WTC11 (cell line): ENCODE measurements at regions not wholly inside any gene's neighbourhood (a gene's known extent, or its start where the extent isn't known, plus 50 kb on each side); places are given as distances from the start of the nearest gene placed in this dataset.

ENCODE experiments used
- ATAC-seq: fragments of 200-7000 bp; cut with Tn5 transposase; 2 replicates; pipeline ENCODE4 v1.10.0; 2021; ENCODE audit warnings: mild to moderate bottlenecking, moderate library complexity
- CTCF ChIA-PET: fragments of 300-600 bp; sonication (Branson Sonifier 250); formaldehyde crosslinking; loops from one replicate; lab custom pipeline; 2021; ENCODE audit warnings: antibody characterized with exemption; lab: Charles Lee
- POLR2A ChIA-PET: fragments of 350-600 bp; sonication (Branson Sonifier 250); formaldehyde crosslinking; loops from one replicate; lab custom pipeline; 2021; ENCODE audit warnings: antibody characterized with exemption; lab: Charles Lee
- DNase-seq: peaks from one replicate; pipeline ENCODE4 v3.0.0; 2021; ENCODE audit warnings: low spot score
- H3K27ac Mint-ChIP-seq: 2 replicates; pipeline ENCODE4 v1.8.0; 2021; ENCODE audit warnings: mixed read lengths
- H3K27me3 Mint-ChIP-seq: 2 replicates; pipeline ENCODE4 v1.8.0; 2021; ENCODE audit warnings: low read depth, mild to moderate bottlenecking, moderate library complexity, mixed read lengths
- H3K36me3 Mint-ChIP-seq: 2 replicates; pipeline ENCODE4 v1.8.0; 2021; ENCODE audit warnings: mixed read lengths
- H3K4me1 Mint-ChIP-seq: 2 replicates; pipeline ENCODE4 v1.8.0; 2022; ENCODE audit warnings: mixed read lengths
- H3K4me3 Mint-ChIP-seq: 2 replicates; pipeline ENCODE4 v1.8.0; 2021; ENCODE audit warnings: mild to moderate bottlenecking, moderate library complexity, mixed read lengths
- H3K9me3 Mint-ChIP-seq: 2 replicates; pipeline ENCODE4 v1.8.0; 2021; ENCODE audit warnings: mixed read lengths
- ATF1 ChIP-seq: sonication (generic); formaldehyde crosslinking; IDR thresholded peaks from 2 replicates; pipeline ENCODE4 v1.8.1; 2023; ENCODE audit warnings: mild to moderate bottlenecking, moderate library complexity, missing genetic modification reagents
- CBFB ChIP-seq: sonication (generic); formaldehyde crosslinking; IDR thresholded peaks from 2 replicates; pipeline ENCODE4 v1.8.1; 2022; ENCODE audit warnings: mild to moderate bottlenecking, low read depth, missing genetic modification reagents
- ESRRA ChIP-seq: sonication (generic); formaldehyde crosslinking; IDR thresholded peaks from 2 replicates; pipeline ENCODE4 v1.8.1; 2022; ENCODE audit warnings: mild to moderate bottlenecking, missing genetic modification reagents, borderline replicate concordance
- JUN ChIP-seq: sonication (generic); formaldehyde crosslinking; IDR thresholded peaks from 2 replicates; pipeline ENCODE4 v1.8.0; 2023; ENCODE audit warnings: mild to moderate bottlenecking, missing genetic modification reagents
- MLX ChIP-seq: sonication (generic); formaldehyde crosslinking; IDR thresholded peaks from 2 replicates; pipeline ENCODE4 v1.8.1; 2023; ENCODE audit warnings: mild to moderate bottlenecking, missing genetic modification reagents, moderate library complexity
- MXD4 ChIP-seq: fragments of 250-450 bp; sonication (Bioruptor Pico); IDR thresholded peaks from 2 replicates; pipeline ENCODE4 v1.8.0; 2021; ENCODE audit warnings: mild to moderate bottlenecking, moderate library complexity, borderline replicate concordance
- MYBL2 ChIP-seq: sonication (generic); formaldehyde crosslinking; IDR thresholded peaks from 2 replicates; pipeline ENCODE4 v1.8.1; 2023; ENCODE audit warnings: mild to moderate bottlenecking, moderate library complexity, missing genetic modification reagents
- NFATC4 ChIP-seq: fragments of 250-450 bp; sonication (Bioruptor Pico); IDR thresholded peaks from 2 replicates; pipeline ENCODE4 v1.9.0; 2021; ENCODE audit warnings: mild to moderate bottlenecking
- NR2C2 ChIP-seq: sonication (generic); formaldehyde crosslinking; IDR thresholded peaks from 2 replicates; pipeline ENCODE4 v1.8.0; 2022; ENCODE audit warnings: mild to moderate bottlenecking, missing genetic modification reagents
- TCF7 ChIP-seq: sonication (generic); formaldehyde crosslinking; IDR thresholded peaks from 2 replicates; pipeline ENCODE4 v1.8.0; 2022; ENCODE audit warnings: mild to moderate bottlenecking, low read depth, missing genetic modification reagents, moderate library complexity
- TEAD1 ChIP-seq: sonication (generic); formaldehyde crosslinking; IDR thresholded peaks from 2 replicates; pipeline ENCODE4 v1.8.0; 2022; ENCODE audit warnings: mild to moderate bottlenecking, missing genetic modification reagents
- TEAD4 ChIP-seq: sonication (generic); formaldehyde crosslinking; IDR thresholded peaks from 2 replicates; pipeline ENCODE4 v1.8.0; 2022; ENCODE audit warnings: mild to moderate bottlenecking, missing genetic modification reagents
- ZBTB21 ChIP-seq: sonication (generic); formaldehyde crosslinking; IDR thresholded peaks from 2 replicates; pipeline ENCODE4 v1.8.1; 2023; ENCODE audit warnings: mild to moderate bottlenecking, missing genetic modification reagents, borderline replicate concordance
- ZNF121 ChIP-seq: sonication (generic); formaldehyde crosslinking; IDR thresholded peaks from 2 replicates; pipeline ENCODE4 v1.8.0; 2023; ENCODE audit warnings: missing genetic modification reagents
- ZNF138 ChIP-seq: sonication (generic); formaldehyde crosslinking; conservative IDR thresholded peaks from 2 replicates; pipeline ENCODE4 v1.8.1; 2022; ENCODE audit warnings: mild to moderate bottlenecking, moderate library complexity, missing genetic modification reagents
- ZNF317 ChIP-seq: sonication (generic); formaldehyde crosslinking; IDR thresholded peaks from 2 replicates; pipeline ENCODE4 v1.8.1; 2023; ENCODE audit warnings: low read depth, mild to moderate bottlenecking, moderate library complexity, missing genetic modification reagents, borderline replicate concordance
- ZNF671 ChIP-seq: fragments of 250-450 bp; sonication (Bioruptor Pico); IDR thresholded peaks from 2 replicates; pipeline ENCODE4 v1.8.0; 2021; ENCODE audit warnings: mild to moderate bottlenecking
- TF ChIP-seq, protein P1 (sequence below): sonication (generic); formaldehyde crosslinking; conservative IDR thresholded peaks from 2 replicates; pipeline ENCODE4 v1.8.1; 2023; ENCODE audit warnings: mild to moderate bottlenecking, low read depth, missing genetic modification reagents, moderate library complexity
- TF ChIP-seq, protein P2 (sequence below): sonication (generic); formaldehyde crosslinking; IDR thresholded peaks from 2 replicates; pipeline ENCODE4 v1.8.1; 2023; ENCODE audit warnings: mild to moderate bottlenecking, missing genetic modification reagents
- TF ChIP-seq, protein P3 (sequence below): sonication (generic); formaldehyde crosslinking; IDR thresholded peaks from 2 replicates; pipeline ENCODE4 v1.8.1; 2023; ENCODE audit warnings: mild to moderate bottlenecking, missing genetic modification reagents
- TF ChIP-seq, protein P4 (sequence below): sonication (generic); formaldehyde crosslinking; IDR thresholded peaks from 2 replicates; pipeline ENCODE4 v1.8.0; 2023; ENCODE audit warnings: missing genetic modification reagents, mild to moderate bottlenecking, borderline replicate concordance
- TF ChIP-seq, protein P5 (sequence below): sonication (generic); formaldehyde crosslinking; IDR thresholded peaks from 2 replicates; pipeline ENCODE4 v1.8.1; 2023; ENCODE audit warnings: mild to moderate bottlenecking, missing genetic modification reagents, borderline replicate concordance

DNA sequence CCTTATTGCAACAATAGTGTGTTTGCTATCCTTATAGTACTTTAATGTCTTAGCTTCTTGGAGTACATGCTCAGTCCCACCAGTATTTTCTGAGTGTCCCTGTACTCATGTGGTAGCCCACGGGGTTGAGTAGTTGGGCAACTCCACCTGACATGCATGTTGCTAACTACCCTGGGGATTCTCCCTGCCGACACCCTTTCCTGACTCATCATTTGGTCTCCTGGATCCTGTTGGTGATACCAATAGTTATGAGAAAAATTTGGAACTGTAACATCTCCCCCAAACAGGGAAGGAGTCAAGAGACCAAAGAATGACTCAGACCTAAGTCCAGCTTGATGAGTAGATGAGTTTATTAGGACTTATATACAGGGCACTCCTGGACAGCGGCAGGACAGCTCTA lies 101.6 kb downstream of the BRMS1L start:
- Mint-ChIP-seq H3K4me3 (no peak overlapping the region), H3K36me3 (no peaks in the 10 kb centered on the region), H3K27me3 (peaks cover 8% of the 10 kb centered on the region; the same call in 1 of the 2 replicates), H3K4me1 (no peaks in the 10 kb centered on the region), H3K9me3 (no peaks in the 10 kb centered on the region), H3K27ac (no peak overlapping the region)
- POLR2A ChIA-PET: interaction anchor here (1.2 kb wide), 1 partner anchor 17 kb away, joined by 4 read pairs; no protein-coding TSS in a partner anchor
- CTCF ChIA-PET: no interaction called here
- DNase-seq (no peak), ATAC-seq (no peak)
- TF ChIP-seq ATF1 (CRISPR knock-in tag) (no peak), ZBTB21 (CRISPR knock-in tag) (no peak), ZNF138 (no peak), ZNF671 (CRISPR knock-in tag) (no peak), MYBL2 (CRISPR knock-in tag) (no peak), TEAD4 (CRISPR knock-in tag) (no peak), NR2C2 (no peak), MLX (CRISPR knock-in tag) (no peak), TCF7 (CRISPR knock-in tag) (no peak), TEAD1 (CRISPR knock-in tag) (no peak)
- TF ChIP-seq, protein P1, sequence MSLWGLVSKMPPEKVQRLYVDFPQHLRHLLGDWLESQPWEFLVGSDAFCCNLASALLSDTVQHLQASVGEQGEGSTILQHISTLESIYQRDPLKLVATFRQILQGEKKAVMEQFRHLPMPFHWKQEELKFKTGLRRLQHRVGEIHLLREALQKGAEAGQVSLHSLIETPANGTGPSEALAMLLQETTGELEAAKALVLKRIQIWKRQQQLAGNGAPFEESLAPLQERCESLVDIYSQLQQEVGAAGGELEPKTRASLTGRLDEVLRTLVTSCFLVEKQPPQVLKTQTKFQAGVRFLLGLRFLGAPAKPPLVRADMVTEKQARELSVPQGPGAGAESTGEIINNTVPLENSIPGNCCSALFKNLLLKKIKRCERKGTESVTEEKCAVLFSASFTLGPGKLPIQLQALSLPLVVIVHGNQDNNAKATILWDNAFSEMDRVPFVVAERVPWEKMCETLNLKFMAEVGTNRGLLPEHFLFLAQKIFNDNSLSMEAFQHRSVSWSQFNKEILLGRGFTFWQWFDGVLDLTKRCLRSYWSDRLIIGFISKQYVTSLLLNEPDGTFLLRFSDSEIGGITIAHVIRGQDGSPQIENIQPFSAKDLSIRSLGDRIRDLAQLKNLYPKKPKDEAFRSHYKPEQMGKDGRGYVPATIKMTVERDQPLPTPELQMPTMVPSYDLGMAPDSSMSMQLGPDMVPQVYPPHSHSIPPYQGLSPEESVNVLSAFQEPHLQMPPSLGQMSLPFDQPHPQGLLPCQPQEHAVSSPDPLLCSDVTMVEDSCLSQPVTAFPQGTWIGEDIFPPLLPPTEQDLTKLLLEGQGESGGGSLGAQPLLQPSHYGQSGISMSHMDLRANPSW (CRISPR knock-in tag): no peak
- TF ChIP-seq, protein P2, sequence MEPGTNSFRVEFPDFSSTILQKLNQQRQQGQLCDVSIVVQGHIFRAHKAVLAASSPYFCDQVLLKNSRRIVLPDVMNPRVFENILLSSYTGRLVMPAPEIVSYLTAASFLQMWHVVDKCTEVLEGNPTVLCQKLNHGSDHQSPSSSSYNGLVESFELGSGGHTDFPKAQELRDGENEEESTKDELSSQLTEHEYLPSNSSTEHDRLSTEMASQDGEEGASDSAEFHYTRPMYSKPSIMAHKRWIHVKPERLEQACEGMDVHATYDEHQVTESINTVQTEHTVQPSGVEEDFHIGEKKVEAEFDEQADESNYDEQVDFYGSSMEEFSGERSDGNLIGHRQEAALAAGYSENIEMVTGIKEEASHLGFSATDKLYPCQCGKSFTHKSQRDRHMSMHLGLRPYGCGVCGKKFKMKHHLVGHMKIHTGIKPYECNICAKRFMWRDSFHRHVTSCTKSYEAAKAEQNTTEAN (CRISPR knock-in tag): no peak
- TF ChIP-seq, protein P3, sequence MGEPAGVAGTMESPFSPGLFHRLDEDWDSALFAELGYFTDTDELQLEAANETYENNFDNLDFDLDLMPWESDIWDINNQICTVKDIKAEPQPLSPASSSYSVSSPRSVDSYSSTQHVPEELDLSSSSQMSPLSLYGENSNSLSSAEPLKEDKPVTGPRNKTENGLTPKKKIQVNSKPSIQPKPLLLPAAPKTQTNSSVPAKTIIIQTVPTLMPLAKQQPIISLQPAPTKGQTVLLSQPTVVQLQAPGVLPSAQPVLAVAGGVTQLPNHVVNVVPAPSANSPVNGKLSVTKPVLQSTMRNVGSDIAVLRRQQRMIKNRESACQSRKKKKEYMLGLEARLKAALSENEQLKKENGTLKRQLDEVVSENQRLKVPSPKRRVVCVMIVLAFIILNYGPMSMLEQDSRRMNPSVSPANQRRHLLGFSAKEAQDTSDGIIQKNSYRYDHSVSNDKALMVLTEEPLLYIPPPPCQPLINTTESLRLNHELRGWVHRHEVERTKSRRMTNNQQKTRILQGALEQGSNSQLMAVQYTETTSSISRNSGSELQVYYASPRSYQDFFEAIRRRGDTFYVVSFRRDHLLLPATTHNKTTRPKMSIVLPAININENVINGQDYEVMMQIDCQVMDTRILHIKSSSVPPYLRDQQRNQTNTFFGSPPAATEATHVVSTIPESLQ (CRISPR knock-in tag): no peak

GRCh38 chr14:35925319-35925718 lies 99.2 kb downstream of the BRMS1L start:
- POLR2A ChIA-PET: no interaction called here
- ATAC-seq: no peak
- no peak for TF ChIP-seq MXD4 (CRISPR knock-in tag)
- TF ChIP-seq ZNF317 (CRISPR knock-in tag): no peak
- no peak for TF ChIP-seq JUN (CRISPR knock-in tag)
- TF ChIP-seq, protein P4, sequence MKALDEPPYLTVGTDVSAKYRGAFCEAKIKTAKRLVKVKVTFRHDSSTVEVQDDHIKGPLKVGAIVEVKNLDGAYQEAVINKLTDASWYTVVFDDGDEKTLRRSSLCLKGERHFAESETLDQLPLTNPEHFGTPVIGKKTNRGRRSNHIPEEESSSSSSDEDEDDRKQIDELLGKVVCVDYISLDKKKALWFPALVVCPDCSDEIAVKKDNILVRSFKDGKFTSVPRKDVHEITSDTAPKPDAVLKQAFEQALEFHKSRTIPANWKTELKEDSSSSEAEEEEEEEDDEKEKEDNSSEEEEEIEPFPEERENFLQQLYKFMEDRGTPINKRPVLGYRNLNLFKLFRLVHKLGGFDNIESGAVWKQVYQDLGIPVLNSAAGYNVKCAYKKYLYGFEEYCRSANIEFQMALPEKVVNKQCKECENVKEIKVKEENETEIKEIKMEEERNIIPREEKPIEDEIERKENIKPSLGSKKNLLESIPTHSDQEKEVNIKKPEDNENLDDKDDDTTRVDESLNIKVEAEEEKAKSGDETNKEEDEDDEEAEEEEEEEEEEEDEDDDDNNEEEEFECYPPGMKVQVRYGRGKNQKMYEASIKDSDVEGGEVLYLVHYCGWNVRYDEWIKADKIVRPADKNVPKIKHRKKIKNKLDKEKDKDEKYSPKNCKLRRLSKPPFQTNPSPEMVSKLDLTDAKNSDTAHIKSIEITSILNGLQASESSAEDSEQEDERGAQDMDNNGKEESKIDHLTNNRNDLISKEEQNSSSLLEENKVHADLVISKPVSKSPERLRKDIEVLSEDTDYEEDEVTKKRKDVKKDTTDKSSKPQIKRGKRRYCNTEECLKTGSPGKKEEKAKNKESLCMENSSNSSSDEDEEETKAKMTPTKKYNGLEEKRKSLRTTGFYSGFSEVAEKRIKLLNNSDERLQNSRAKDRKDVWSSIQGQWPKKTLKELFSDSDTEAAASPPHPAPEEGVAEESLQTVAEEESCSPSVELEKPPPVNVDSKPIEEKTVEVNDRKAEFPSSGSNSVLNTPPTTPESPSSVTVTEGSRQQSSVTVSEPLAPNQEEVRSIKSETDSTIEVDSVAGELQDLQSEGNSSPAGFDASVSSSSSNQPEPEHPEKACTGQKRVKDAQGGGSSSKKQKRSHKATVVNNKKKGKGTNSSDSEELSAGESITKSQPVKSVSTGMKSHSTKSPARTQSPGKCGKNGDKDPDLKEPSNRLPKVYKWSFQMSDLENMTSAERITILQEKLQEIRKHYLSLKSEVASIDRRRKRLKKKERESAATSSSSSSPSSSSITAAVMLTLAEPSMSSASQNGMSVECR: no peak
- TF ChIP-seq ZNF121 (CRISPR knock-in tag): no peak
- no peak for TF ChIP-seq MYBL2 (CRISPR knock-in tag)
- TF ChIP-seq, protein P5, sequence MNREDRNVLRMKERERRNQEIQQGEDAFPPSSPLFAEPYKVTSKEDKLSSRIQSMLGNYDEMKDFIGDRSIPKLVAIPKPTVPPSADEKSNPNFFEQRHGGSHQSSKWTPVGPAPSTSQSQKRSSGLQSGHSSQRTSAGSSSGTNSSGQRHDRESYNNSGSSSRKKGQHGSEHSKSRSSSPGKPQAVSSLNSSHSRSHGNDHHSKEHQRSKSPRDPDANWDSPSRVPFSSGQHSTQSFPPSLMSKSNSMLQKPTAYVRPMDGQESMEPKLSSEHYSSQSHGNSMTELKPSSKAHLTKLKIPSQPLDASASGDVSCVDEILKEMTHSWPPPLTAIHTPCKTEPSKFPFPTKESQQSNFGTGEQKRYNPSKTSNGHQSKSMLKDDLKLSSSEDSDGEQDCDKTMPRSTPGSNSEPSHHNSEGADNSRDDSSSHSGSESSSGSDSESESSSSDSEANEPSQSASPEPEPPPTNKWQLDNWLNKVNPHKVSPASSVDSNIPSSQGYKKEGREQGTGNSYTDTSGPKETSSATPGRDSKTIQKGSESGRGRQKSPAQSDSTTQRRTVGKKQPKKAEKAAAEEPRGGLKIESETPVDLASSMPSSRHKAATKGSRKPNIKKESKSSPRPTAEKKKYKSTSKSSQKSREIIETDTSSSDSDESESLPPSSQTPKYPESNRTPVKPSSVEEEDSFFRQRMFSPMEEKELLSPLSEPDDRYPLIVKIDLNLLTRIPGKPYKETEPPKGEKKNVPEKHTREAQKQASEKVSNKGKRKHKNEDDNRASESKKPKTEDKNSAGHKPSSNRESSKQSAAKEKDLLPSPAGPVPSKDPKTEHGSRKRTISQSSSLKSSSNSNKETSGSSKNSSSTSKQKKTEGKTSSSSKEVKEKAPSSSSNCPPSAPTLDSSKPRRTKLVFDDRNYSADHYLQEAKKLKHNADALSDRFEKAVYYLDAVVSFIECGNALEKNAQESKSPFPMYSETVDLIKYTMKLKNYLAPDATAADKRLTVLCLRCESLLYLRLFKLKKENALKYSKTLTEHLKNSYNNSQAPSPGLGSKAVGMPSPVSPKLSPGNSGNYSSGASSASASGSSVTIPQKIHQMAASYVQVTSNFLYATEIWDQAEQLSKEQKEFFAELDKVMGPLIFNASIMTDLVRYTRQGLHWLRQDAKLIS (CRISPR knock-in tag): no peak
- no peak for TF ChIP-seq ZNF671 (CRISPR knock-in tag)
- no peak for TF ChIP-seq NFATC4 (CRISPR knock-in tag)
- TF ChIP-seq ESRRA (CRISPR knock-in tag): no peak
- no peak for TF ChIP-seq CBFB (CRISPR knock-in tag)

More at GRCh38 chr14:35925319-35925718, 99.2 kb downstream of the BRMS1L start:
- Mint-ChIP-seq H3K4me3 (no peak overlapping the region), H3K27ac (no peak overlapping the region), H3K27me3 (no peaks in the 10 kb centered on the region), H3K4me1 (no peaks in the 10 kb centered on the region), H3K36me3 (no peaks in the 10 kb centered on the region), H3K9me3 (no peaks in the 10 kb centered on the region)
- CTCF ChIA-PET: interaction anchor here (0.6 kb wide), 1 partner anchor 144 kb away, joined by 3 read pairs; no protein-coding TSS in a partner anchor
- DNase-seq: no peak
